ENCODE measurements at regions not wholly inside any gene's neighbourhood (a gene's known extent, or its start where the extent isn't known, plus 50 kb on each side); places are given as distances from the start of the nearest gene placed in this dataset.

GRCh38 chr14:85063747-85064146, 466.2 kb upstream of the FLRT2 start:
- TF ChIP-seq, protein P1, sequence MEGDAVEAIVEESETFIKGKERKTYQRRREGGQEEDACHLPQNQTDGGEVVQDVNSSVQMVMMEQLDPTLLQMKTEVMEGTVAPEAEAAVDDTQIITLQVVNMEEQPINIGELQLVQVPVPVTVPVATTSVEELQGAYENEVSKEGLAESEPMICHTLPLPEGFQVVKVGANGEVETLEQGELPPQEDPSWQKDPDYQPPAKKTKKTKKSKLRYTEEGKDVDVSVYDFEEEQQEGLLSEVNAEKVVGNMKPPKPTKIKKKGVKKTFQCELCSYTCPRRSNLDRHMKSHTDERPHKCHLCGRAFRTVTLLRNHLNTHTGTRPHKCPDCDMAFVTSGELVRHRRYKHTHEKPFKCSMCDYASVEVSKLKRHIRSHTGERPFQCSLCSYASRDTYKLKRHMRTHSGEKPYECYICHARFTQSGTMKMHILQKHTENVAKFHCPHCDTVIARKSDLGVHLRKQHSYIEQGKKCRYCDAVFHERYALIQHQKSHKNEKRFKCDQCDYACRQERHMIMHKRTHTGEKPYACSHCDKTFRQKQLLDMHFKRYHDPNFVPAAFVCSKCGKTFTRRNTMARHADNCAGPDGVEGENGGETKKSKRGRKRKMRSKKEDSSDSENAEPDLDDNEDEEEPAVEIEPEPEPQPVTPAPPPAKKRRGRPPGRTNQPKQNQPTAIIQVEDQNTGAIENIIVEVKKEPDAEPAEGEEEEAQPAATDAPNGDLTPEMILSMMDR (IDR thresholded peaks at IDR 0.05), result no peak
- no peak for TF ChIP-seq ZFX (IDR thresholded peaks at IDR 0.05; ENCODE audit: borderline replicate concordance)

Measured in 22Rv1 (cell line).